Loucy (cell line): ENCODE measurements at regions not wholly inside any gene's neighbourhood (a gene's known extent, or its start where the extent isn't known, plus 50 kb on each side); places are given as distances from the start of the nearest gene placed in this dataset.

Experiments
- EZH2phosphoT487 ChIP-seq: fragments of 200-600 bp; IDR thresholded peaks from 2 replicates; pipeline ENCODE4 v1.6.1; 2018; ENCODE audit warnings: antibody characterized with exemption, mild to moderate bottlenecking, moderate library complexity, borderline replicate concordance
- TF ChIP-seq, protein P1 (sequence below): fragments of 200-600 bp; sonication (generic); conservative IDR thresholded peaks from 2 replicates; pipeline ENCODE4 v1.5.1; 2014; ENCODE audit warnings: mild to moderate bottlenecking, antibody characterized with exemption, low read length

DNA sequence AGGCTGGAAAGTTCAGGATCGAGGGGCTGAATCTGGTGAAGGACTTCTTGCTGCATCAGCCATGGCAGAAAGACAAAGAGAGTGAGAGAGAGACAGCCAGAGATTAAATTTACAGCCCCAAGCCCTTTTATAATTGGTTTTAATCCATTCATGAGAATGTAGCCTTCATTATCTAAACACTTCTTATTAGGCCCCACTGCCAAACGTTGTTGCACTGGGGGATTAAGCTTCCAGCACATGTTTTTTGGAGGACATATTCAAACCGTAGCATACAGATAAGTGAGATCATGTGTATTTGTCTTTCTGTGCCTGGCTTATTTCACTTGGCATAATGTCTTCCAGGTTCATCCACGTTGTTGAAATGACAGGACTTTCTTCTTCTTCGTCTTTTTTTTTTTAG, 524.7 kb downstream of the SPRY1 start:
- TF ChIP-seq, protein P1, sequence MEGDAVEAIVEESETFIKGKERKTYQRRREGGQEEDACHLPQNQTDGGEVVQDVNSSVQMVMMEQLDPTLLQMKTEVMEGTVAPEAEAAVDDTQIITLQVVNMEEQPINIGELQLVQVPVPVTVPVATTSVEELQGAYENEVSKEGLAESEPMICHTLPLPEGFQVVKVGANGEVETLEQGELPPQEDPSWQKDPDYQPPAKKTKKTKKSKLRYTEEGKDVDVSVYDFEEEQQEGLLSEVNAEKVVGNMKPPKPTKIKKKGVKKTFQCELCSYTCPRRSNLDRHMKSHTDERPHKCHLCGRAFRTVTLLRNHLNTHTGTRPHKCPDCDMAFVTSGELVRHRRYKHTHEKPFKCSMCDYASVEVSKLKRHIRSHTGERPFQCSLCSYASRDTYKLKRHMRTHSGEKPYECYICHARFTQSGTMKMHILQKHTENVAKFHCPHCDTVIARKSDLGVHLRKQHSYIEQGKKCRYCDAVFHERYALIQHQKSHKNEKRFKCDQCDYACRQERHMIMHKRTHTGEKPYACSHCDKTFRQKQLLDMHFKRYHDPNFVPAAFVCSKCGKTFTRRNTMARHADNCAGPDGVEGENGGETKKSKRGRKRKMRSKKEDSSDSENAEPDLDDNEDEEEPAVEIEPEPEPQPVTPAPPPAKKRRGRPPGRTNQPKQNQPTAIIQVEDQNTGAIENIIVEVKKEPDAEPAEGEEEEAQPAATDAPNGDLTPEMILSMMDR: no peak
- no peak for TF ChIP-seq EZH2phosphoT487
